GM19035 (cell line): ENCODE measurements at regions not wholly inside any gene's neighbourhood (a gene's known extent, or its start where the extent isn't known, plus 50 kb on each side); places are given as distances from the start of the nearest gene placed in this dataset.

Experiments used
- ATAC-seq: cut with Tn5 transposase; IDR thresholded peaks from one replicate; pipeline ENCODE4 v1.9.1; 2021; ENCODE audit not compliant: unreplicated experiment

- ATAC-seq: no peak
These were observed 193.0 kb upstream of the SGK1 start for GRCh38 chr6:134510920-134511319.

- ATAC-seq: no peak
These were observed 192.2 kb upstream of the SGK1 start for GRCh38 chr6:134510142-134510541.

- ATAC-seq: no peak
These were observed 191.1 kb upstream of the SGK1 start for GRCh38 chr6:134508862-134509498.

GRCh38 chr6:134506162-134506561, 188.2 kb upstream of the SGK1 start:
- ATAC-seq: no peak

DNA sequence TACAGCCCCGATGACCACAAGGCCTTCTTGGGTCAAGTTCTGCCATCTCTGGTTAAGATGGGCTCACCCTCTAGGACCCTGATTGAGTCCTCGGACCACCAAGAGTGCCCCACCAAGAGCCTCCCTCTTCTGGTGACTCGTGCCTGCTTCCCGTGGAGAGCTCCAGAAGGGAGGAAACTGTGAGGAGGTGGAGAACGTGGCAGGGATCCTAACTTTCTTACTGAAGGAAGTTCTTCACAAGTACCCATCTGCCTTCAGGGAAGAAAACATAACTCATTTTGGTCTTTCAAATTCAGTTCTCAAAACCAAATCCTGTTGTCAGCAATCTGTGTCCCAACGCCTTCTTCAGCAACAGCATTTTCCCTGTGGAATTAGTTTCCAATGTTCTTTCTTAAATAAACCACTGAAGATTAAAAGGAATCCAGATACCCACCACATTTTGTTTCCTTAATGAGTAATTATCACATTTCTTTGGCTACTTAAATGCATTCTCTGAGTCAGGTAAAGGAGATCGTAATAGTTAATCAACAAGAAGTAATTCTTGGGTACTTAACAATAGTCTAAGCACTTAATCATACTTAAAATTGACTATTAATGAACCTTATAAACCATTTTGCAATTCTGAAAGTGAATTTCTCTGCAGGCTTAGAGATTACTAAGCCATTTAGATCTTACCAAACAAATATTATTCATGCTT, 185.8 kb upstream of the SGK1 start:
- ATAC-seq: no peak

DNA sequence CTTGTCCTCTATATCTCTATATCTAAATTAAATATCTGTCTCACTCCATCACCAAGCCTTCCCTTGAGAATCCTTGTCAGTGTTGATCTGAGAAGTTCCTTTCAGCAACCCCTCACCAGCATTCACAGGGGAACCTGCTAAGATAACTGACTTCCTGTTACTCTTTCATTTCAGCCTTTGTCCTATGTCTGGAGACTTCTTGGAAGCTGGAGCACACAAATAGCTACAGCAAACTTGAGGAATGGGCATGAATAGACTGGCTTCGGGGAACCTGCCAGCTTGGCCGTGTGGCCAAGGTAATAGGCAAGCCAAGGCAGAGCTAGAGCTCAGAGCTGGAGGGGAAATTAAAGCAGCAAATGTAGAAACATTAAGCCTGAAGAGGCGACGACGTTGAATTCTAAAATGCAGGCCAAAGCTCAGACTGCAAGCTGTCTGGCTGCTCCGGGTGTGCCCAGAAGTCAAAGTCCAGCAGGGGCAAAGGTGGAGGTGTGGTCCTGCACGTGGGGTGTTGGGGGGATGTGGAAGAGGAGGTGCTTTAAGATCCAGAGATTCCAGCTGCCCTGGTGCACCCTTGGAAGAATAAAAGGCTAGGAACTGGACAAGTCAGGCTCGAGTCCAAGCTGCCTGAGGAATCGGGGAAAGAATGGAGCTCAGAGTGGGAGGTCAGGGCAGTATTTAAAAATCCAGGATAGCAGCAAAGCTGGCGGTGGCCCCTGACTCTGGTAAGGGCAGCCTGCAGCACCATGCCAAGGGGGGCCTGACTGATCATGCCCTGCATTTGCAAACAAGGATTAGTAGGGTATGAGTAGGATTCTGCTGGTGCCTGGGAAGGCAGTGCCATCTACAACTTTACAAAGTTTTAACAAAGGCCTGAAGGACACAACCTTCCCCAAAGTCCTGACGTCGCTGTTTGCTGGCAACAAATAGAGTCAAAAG, 185.0 kb upstream of the SGK1 start:
- no peak for ATAC-seq

- ATAC-seq: no peak
These were observed 178.0 kb upstream of the SGK1 start for GRCh38 chr6:134495890-134496248.

- ATAC-seq: no peak
These were observed 177.4 kb upstream of the SGK1 start for GRCh38 chr6:134495203-134495889.

GRCh38 chr6:134493789-134494188, 175.9 kb upstream of the SGK1 start:
- ATAC-seq: no peak

GRCh38 chr6:134491477-134491876, 173.6 kb upstream of the SGK1 start:
- no peak for ATAC-seq

DNA sequence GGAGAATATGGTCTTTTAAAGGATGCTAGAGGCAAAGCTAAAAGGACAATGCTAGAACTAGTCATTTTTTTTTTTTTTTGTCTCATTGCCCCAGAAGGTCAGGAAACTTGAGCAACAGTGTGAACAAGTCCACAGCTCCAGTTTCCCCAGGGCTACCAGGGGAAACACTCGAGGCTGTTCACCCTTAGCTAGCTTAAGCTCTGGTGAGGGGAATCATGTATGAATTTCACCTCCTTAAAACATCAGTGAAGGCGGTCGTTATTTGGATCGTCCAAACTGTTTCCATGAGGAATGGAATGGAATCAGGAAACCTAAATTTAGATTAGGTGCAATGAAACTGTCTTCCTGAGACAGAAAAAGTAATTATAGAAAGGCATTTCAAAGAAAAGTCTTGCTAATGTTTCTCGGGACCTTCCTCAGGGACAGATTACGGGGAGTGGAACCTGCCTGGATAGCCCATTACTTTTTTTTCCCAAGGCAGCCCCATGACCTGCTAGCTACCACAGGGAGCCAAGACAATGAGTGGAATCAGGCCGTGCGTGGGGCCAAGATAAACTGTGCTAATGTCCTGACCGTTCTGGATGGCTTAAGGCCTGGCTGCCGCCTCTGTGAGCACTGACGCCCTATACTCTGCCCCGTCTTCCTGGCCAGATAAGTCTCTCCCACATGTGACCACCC, 164.8 kb upstream of the SGK1 start:
- ATAC-seq: no peak

GRCh38 chr6:134481966-134482365, 164.1 kb upstream of the SGK1 start:
- no peak for ATAC-seq

DNA sequence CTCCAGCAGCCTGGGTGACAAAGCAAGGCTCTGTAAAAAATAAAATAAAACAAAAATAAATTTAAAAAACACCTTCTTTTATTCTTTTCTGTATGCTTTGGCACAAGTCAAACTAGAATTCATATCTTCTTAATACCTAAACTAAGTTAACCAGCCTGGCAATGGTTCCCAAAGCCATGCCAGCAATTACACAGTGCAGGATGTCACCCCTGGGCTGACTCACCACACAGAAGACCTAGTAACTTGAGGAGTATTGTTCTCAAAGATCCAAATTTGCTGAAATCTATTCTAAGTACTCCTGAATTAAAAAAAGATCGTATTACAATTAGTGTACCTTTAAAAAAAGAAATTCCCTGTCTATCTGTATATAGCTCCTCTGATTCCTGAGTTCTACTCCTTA, 162.7 kb upstream of the SGK1 start:
- ATAC-seq: no peak

- no peak for ATAC-seq
These were observed 161.0 kb upstream of the SGK1 start for GRCh38 chr6:134478764-134479399.

GRCh38 chr6:134477991-134478635, 160.2 kb upstream of the SGK1 start:
- no peak for ATAC-seq

DNA sequence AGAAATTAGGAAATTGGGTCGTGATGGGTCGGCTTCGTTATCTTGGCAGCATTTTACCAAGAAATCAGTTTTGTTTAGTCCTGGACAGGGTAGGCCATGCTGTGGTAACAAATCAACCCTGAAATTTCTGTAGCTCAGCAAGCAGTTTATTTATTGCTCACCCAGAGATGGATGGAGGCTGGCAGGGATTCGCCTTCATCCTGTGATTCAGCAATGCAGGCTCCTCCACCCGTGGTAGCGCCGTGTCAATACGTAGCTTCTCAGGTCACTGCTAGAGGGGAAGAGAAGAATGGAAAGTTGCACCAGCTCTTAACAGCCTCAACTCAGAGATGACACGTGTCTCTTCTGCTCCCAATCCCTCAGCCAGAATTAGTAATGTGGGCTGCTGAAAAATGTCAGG, 157.0 kb upstream of the SGK1 start:
- no peak for ATAC-seq

DNA sequence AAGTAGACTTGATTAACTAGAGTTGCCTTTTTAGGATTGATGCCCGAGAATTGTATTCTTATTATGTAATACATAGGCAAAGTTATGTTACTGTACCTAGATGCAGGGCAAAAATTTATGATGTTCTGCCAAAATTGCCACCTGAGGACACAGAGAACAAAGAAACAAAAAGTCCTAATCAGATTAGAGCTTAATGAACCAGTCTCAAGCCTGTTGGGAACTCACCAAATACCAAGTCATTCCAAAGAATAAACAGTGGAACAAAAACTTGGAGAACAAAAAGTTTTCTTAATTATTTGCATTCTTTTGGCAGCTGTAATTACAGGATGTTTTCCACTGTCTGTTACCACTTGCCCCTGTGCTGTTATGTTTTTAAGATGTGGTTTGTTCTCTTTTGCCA, 154.7 kb upstream of the SGK1 start:
- no peak for ATAC-seq

- ATAC-seq: no peak
These were observed 154.1 kb upstream of the SGK1 start for GRCh38 chr6:134472046-134472445.

DNA sequence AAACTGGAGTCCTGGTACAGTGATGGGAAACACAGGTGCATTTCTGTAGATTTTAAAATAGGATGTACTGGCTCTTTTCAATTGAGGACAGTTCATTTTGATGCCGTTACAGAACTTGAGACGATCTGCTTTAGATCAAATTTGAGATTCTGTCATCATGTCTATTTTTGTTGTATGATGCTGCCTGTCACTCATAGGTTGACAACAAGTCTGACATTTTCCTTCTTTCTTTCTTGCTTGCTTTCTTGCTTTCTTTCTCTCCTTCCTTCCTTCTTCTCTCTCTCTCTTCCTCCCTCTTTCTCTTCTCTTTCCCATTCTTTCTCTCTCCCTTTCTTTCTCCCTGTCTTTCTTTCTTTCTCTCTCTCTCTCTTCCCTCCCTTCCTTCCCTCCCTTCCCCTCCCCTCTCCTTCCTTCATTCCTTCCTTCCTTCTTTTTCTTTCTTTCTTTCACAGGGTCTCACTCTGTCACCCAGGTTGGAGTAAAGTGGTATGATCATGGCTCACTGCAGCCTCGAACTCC, 152.6 kb upstream of the SGK1 start:
- ATAC-seq: no peak
